Osteocyte (in vitro differentiated cells): ENCODE measurements at regions not wholly inside any gene's neighbourhood (a gene's known extent, or its start where the extent isn't known, plus 50 kb on each side); places are given as distances from the start of the nearest gene placed in this dataset.

Experiments
- DNase-seq: peaks from one replicate; pipeline ENCODE4 v3.0.0; 2021; ENCODE audit warnings: mixed read lengths; ENCODE audit not compliant: unreplicated experiment; ENCODE audit errors: extremely low spot score
- H3K27ac Mint-ChIP-seq: one replicate; pipeline ENCODE4 v1.8.0; 2021; ENCODE audit warnings: mild to moderate bottlenecking, mixed read lengths; ENCODE audit not compliant: unreplicated experiment
- H3K27me3 Mint-ChIP-seq: one replicate; pipeline ENCODE4 v1.8.0; 2021; ENCODE audit warnings: mixed read lengths; ENCODE audit not compliant: unreplicated experiment
- H3K36me3 Mint-ChIP-seq: one replicate; pipeline ENCODE4 v1.8.0; 2021; ENCODE audit warnings: mixed read lengths; ENCODE audit not compliant: unreplicated experiment
- H3K4me1 Mint-ChIP-seq: one replicate; pipeline ENCODE4 v1.8.0; 2021; ENCODE audit warnings: mixed read lengths; ENCODE audit not compliant: unreplicated experiment
- H3K4me3 Mint-ChIP-seq: one replicate; pipeline ENCODE4 v1.8.0; 2021; ENCODE audit warnings: mild to moderate bottlenecking, moderate library complexity, mixed read lengths; ENCODE audit not compliant: unreplicated experiment
- H3K9me3 Mint-ChIP-seq: one replicate; pipeline ENCODE4 v1.8.0; 2021; ENCODE audit warnings: mixed read lengths; ENCODE audit not compliant: unreplicated experiment
- TF ChIP-seq, protein P1 (sequence below): fragments of 200-600 bp; sonication (generic); IDR thresholded peaks from 2 replicates; pipeline ENCODE4 v1.5.0; 2021; ENCODE audit warnings: antibody characterized with exemption, mild to moderate bottlenecking, moderate library complexity

DNA sequence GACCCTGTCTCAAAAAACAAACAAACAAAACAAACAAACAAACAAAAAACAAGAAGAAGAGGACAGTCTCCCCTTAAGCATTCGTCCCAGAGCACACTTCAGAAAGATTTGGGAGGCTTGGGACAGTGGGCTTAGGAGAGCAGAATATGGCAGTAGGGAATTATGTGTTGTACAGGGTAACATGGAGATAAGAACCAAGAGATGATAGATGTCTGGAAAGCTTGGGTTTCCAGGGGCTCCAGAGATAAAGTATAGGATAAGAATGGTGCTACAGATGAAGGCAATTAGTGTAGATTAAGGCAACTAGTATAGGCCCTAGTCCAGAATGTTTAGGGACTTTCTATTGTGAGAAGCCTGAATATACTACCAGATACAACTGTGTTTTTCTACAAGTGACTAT, 934.9 kb upstream of the AUTS2 start:
- DNase-seq, result no peak

DNA sequence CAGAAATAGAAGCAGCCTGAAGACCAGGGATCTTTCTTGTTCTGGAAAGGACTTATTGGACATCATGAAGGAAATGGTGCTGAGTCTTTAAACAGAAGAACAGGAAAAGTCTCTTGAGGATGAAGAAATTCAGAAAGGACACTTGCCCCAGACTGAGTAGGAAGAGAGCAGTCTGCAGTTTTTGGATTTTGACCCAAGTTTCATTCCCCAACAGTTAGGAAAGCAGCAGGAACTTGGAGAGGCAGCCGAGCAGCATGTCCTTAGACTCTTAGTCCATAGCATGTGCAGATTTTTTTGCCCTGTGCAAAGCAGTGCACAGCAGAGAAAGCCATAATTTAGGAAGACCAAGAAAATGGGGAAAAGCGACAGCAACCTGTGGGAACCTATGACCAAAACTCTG, 927.2 kb upstream of the AUTS2 start:
- Mint-ChIP-seq H3K9me3 (peaks cover 4% of the 10 kb centered on the region), H3K4me1 (no peaks in the 10 kb centered on the region), H3K27me3 (peaks cover 3% of the 10 kb centered on the region), H3K36me3 (peaks cover 2% of the 10 kb centered on the region), H3K4me3 (no peak overlapping the region), H3K27ac (no peak overlapping the region)
- no peak for DNase-seq
- TF ChIP-seq, protein P1, sequence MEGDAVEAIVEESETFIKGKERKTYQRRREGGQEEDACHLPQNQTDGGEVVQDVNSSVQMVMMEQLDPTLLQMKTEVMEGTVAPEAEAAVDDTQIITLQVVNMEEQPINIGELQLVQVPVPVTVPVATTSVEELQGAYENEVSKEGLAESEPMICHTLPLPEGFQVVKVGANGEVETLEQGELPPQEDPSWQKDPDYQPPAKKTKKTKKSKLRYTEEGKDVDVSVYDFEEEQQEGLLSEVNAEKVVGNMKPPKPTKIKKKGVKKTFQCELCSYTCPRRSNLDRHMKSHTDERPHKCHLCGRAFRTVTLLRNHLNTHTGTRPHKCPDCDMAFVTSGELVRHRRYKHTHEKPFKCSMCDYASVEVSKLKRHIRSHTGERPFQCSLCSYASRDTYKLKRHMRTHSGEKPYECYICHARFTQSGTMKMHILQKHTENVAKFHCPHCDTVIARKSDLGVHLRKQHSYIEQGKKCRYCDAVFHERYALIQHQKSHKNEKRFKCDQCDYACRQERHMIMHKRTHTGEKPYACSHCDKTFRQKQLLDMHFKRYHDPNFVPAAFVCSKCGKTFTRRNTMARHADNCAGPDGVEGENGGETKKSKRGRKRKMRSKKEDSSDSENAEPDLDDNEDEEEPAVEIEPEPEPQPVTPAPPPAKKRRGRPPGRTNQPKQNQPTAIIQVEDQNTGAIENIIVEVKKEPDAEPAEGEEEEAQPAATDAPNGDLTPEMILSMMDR, result no peak

More for the DNA sequence above, 934.9 kb upstream of the AUTS2 start:
- Mint-ChIP-seq H3K27ac (no peak overlapping the region), H3K4me1 (no peaks in the 10 kb centered on the region), H3K4me3 (no peak overlapping the region), H3K36me3 (no peaks in the 10 kb centered on the region), H3K27me3 (peaks cover 5% of the 10 kb centered on the region), H3K9me3 (no peaks in the 10 kb centered on the region)
- TF ChIP-seq, protein P1, result no peak

DNA sequence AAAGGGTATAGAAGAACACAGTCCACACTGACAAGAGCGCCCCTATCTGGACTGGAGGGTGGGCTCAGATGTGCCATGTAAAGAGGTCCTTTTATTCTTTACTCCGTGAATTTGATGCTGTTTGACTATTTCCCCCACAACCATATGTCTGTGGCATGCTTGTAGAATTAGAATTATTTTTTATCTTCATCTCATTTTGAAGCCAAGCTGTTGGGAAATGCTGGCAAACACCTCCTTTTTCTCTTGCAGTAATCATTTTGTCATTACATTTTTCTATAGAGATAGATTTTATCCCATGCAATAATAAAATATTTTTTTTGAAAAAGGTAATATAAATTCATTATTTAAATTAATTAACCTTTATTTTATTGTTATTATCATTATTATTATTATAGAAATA, 926.6 kb upstream of the AUTS2 start:
- H3K4me1 Mint-ChIP-seq, result no peaks in the 10 kb centered on the region
- peaks cover 4% of the 10 kb centered on the region for H3K9me3 Mint-ChIP-seq
- no peak overlapping the region for H3K27ac Mint-ChIP-seq
- H3K4me3 Mint-ChIP-seq, result no peak overlapping the region
- TF ChIP-seq, protein P1, result no peak
- H3K36me3 Mint-ChIP-seq, result peaks cover 2% of the 10 kb centered on the region
- no peaks in the 10 kb centered on the region for H3K27me3 Mint-ChIP-seq
- DNase-seq, result no peak

DNA sequence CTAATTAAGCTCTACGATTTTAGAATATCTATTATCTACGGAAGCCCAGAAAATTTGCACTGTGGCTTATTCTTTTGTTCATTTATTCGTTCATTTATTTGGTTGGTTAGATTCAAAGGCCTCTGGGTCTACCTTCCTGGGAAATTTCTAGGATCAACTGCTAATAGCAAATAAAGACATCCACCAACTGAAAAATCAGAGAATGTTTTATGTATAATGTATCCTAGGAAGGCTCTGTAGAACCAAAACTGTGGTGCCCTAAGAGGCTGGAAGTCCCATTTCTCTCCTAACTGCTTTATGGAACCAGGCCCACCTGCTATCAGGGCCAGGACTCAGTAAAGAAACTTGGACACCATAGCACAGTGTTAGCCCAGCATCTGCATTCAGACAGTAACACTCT, 923.4 kb upstream of the AUTS2 start:
- Mint-ChIP-seq H3K9me3 (peaks cover 4% of the 10 kb centered on the region), H3K27me3 (no peaks in the 10 kb centered on the region), H3K27ac (no peak overlapping the region), H3K4me3 (no peak overlapping the region), H3K4me1 (peaks cover 4% of the 10 kb centered on the region), H3K36me3 (peaks cover 2% of the 10 kb centered on the region)
- TF ChIP-seq, protein P1, result no peak
- no peak for DNase-seq

DNA sequence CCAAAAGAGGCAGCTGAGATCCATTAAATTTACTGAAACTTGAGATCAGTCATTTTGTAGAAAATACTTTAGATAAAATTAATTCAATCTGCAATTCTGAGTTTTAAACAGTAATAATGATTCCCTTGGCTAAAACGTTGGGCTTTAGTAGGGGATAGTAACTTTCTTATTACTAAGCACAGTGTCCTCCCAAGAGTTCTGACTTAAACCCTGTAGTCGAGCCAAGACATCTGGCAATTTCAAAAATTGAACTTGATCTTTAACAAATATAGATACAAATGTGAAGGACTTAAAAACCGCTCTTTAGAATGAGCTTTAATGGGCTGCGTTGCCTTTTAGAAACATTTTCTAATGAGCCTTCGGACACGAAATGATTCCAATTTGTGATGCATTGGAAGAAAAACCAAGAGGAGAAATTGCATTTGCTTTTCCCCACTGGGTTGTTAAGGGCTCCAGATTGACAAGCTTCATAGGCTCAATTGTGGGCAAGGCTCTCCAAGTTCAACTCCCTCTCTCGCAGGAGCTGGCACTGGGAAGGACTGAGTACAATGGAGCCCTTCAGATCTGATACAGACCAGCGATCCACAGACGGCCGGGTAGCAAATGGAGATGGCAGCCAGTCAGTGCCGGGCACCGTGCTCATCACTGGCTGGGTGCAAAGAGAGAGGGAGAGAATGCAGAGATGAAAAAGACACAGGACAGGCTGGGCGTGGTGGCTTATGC, 921.3 kb upstream of the AUTS2 start:
- H3K4me3 Mint-ChIP-seq, result no peak overlapping the region
- H3K9me3 Mint-ChIP-seq, result peaks cover 4% of the 10 kb centered on the region
- H3K4me1 Mint-ChIP-seq, result peaks cover 7% of the 10 kb centered on the region
- peaks cover 2% of the 10 kb centered on the region for H3K36me3 Mint-ChIP-seq
- TF ChIP-seq, protein P1, result no peak
- no peaks in the 10 kb centered on the region for H3K27me3 Mint-ChIP-seq
- no peak for DNase-seq
- H3K27ac Mint-ChIP-seq, result no peak overlapping the region
